ENCODE measurements at regions not wholly inside any gene's neighbourhood (a gene's known extent, or its start where the extent isn't known, plus 50 kb on each side); places are given as distances from the start of the nearest gene placed in this dataset.
"Not testable (repeated sequence)": the region's sequence is repeated elsewhere in the genome, so short reads cannot be mapped to it uniquely, and the experiment has no call there.

GRCh38 chr2:89821455-89821945 is 1130.0 kb downstream of the RPIA start:
- Histone ChIP-seq H3K4me3 (ENCODE audit: insufficient read depth, low read depth, low read length) (no peak overlapping the region), H3K27me3 (ENCODE audit: control insufficient read depth, insufficient read depth, low read length) (no peaks in the 10 kb centered on the region), H3K36me3 (replicated peaks; ENCODE audit: control insufficient read depth, insufficient read depth, low read length) (no peaks in the 10 kb centered on the region)
- DNase-seq: no peak

- not testable (repeated sequence) for H3K36me3 ChIP-seq (replicated peaks; ENCODE audit: control insufficient read depth, insufficient read depth, low read length); DNase-seq; H3K27me3 ChIP-seq (ENCODE audit: control insufficient read depth, insufficient read depth, low read length); H3K4me3 ChIP-seq (ENCODE audit: insufficient read depth, low read depth, low read length)
Observed at GRCh38 chr2:89822342-89822741, 1130.9 kb downstream of the RPIA start.

GRCh38 chr2:89823556-89823955 is 1132.1 kb downstream of the RPIA start:
- no peaks in the 10 kb centered on the region for H3K36me3 ChIP-seq (replicated peaks; ENCODE audit: control insufficient read depth, insufficient read depth, low read length)
- DNase-seq: no peak
- no peaks in the 10 kb centered on the region for H3K27me3 ChIP-seq (ENCODE audit: control insufficient read depth, insufficient read depth, low read length)
- H3K4me3 ChIP-seq (ENCODE audit: insufficient read depth, low read depth, low read length): no peak overlapping the region

- no peak for DNase-seq
- no peaks in the 10 kb centered on the region for H3K36me3 ChIP-seq (replicated peaks; ENCODE audit: control insufficient read depth, insufficient read depth, low read length)
- no peak overlapping the region for H3K4me3 ChIP-seq (ENCODE audit: insufficient read depth, low read depth, low read length)
Observed at GRCh38 chr2:89825034-89825433, 1133.6 kb downstream of the RPIA start.

GRCh38 chr2:89826741-89827140 is 1135.3 kb downstream of the RPIA start:
- not testable (repeated sequence) for H3K4me3 ChIP-seq (ENCODE audit: insufficient read depth, low read depth, low read length); DNase-seq; H3K27me3 ChIP-seq (ENCODE audit: control insufficient read depth, insufficient read depth, low read length); H3K36me3 ChIP-seq (replicated peaks; ENCODE audit: control insufficient read depth, insufficient read depth, low read length)

More at GRCh38 chr2:89825034-89825433, 1133.6 kb downstream of the RPIA start:
- no peaks in the 10 kb centered on the region for H3K27me3 ChIP-seq (ENCODE audit: control insufficient read depth, insufficient read depth, low read length)

DNA sequence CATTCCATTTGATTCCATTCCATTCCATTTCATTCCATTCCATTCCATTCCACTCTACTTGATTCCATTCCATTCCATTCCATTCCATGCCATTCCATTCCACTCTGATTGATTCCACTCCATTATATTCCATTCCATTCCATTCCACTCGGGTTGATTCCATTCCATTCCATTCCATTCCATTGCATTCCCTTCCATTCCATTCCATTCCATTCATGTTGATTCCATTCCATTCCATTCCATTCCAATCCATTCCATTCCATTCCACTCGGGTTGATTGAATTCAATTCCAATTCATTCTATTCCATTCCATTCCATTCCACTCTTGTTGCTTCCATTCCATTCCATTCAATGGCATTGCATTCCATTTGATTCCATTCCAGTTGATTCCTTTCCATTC is 1136.4 kb downstream of the RPIA start:
- H3K27me3 ChIP-seq (ENCODE audit: control insufficient read depth, insufficient read depth, low read length); H3K36me3 ChIP-seq (replicated peaks; ENCODE audit: control insufficient read depth, insufficient read depth, low read length); H3K4me3 ChIP-seq (ENCODE audit: insufficient read depth, low read depth, low read length); DNase-seq: not testable (repeated sequence)

- H3K27me3 ChIP-seq (ENCODE audit: control insufficient read depth, insufficient read depth, low read length); DNase-seq; H3K36me3 ChIP-seq (replicated peaks; ENCODE audit: control insufficient read depth, insufficient read depth, low read length); H3K4me3 ChIP-seq (ENCODE audit: insufficient read depth, low read depth, low read length): not testable (repeated sequence)
Observed at GRCh38 chr2:89828416-89828815, 1136.9 kb downstream of the RPIA start.

- H3K36me3 ChIP-seq (replicated peaks; ENCODE audit: control insufficient read depth, insufficient read depth, low read length); H3K27me3 ChIP-seq (ENCODE audit: control insufficient read depth, insufficient read depth, low read length); DNase-seq; H3K4me3 ChIP-seq (ENCODE audit: insufficient read depth, low read depth, low read length): not testable (repeated sequence)
Observed at GRCh38 chr2:89828961-89829631, 1137.6 kb downstream of the RPIA start.

DNA sequence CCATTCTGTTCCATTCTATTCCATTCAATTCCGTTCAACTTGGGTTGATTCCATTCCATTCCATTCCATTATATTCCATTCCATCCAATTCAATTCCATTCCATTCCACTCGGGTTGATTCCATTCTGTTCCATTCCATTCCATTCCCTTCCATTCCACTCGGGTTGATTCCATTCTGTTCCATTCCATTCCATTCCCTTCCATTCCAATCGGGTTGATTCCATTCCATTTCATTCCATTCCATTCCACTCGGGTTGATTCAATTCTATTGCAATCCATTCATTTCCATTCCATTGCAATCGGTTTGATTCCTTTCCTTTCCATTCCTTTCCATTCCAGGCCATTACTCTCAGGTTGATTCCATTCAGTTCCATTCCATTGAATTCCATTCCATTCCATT is 1138.4 kb downstream of the RPIA start:
- Histone ChIP-seq H3K4me3 (ENCODE audit: insufficient read depth, low read depth, low read length) (no peak overlapping the region), H3K27me3 (ENCODE audit: control insufficient read depth, insufficient read depth, low read length) (no peaks in the 10 kb centered on the region), H3K36me3 (replicated peaks; ENCODE audit: control insufficient read depth, insufficient read depth, low read length) (no peaks in the 10 kb centered on the region)
- DNase-seq: no peak

DNA sequence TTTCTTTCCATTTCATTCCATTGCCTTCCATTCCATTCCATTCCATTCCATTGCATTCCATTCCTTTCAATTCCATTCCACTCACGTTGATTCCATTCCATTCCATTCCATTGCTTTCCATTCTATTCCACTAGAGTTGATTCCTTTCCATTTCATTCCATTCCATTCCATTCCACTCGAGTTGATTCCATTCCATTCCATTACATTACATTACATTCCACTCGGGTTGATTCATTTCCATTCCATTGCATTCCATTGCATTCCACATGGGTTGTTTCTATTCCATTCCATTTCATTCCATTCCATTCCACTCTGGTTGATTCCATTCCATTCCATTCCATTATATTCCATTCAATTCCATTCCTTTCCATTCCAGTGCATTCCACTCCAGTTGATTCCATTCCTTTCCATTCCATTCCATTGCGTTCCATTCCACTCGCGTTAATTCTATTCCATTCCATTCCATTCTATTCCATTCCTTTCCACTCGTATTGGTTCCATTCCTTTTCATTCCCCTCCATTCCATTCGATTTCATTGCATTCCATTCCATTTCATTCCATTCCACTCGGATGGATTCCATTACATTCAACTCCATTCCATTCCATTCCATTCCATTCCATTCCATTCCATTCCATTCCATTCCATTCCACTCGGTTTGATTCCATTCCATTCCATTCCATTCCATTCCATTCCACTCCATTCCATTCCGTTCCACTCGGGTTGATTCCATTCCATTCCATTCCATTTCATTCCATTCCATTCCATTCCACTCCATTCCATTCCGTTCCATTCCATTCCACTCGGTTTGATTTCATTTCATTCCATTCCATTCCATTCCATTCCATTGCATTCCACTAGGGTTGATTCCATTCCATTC is 1139.1 kb downstream of the RPIA start:
- not testable (repeated sequence) for H3K27me3 ChIP-seq (ENCODE audit: control insufficient read depth, insufficient read depth, low read length); H3K36me3 ChIP-seq (replicated peaks; ENCODE audit: control insufficient read depth, insufficient read depth, low read length); DNase-seq; H3K4me3 ChIP-seq (ENCODE audit: insufficient read depth, low read depth, low read length)

- no peak for DNase-seq
- no peaks in the 10 kb centered on the region for H3K27me3 ChIP-seq (ENCODE audit: control insufficient read depth, insufficient read depth, low read length)
- H3K36me3 ChIP-seq (replicated peaks; ENCODE audit: control insufficient read depth, insufficient read depth, low read length): no peaks in the 10 kb centered on the region
- H3K4me3 ChIP-seq (ENCODE audit: insufficient read depth, low read depth, low read length): no peak overlapping the region
Observed at GRCh38 chr2:89831641-89832498, 1140.4 kb downstream of the RPIA start.

- Histone ChIP-seq H3K4me3 (ENCODE audit: insufficient read depth, low read depth, low read length) (no peak overlapping the region), H3K36me3 (replicated peaks; ENCODE audit: control insufficient read depth, insufficient read depth, low read length) (no peaks in the 10 kb centered on the region), H3K27me3 (ENCODE audit: control insufficient read depth, insufficient read depth, low read length) (no peaks in the 10 kb centered on the region)
- no peak for DNase-seq
Observed at GRCh38 chr2:89833116-89833779, 1141.8 kb downstream of the RPIA start.

DNA sequence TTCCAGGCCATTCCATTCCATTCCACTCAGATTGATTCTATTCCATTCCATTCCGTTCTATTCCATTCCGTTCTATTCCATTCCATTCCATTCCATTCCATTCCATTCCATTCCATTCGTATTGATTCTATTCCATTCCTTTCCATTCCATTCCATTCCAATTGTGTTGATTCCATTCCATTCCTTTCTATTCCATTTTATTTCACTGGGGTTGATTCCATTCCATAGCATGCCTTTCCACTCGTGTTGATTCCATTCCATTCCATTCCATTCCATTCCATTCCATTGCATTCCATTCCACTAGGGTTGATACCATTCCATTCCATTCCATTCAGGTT is 1142.3 kb downstream of the RPIA start:
- no peak for DNase-seq
- H3K36me3 ChIP-seq (replicated peaks; ENCODE audit: control insufficient read depth, insufficient read depth, low read length): no peaks in the 10 kb centered on the region
- no peak overlapping the region for H3K4me3 ChIP-seq (ENCODE audit: insufficient read depth, low read depth, low read length)
- no peaks in the 10 kb centered on the region for H3K27me3 ChIP-seq (ENCODE audit: control insufficient read depth, insufficient read depth, low read length)

GRCh38 chr2:89834306-89834705 is 1142.8 kb downstream of the RPIA start:
- no peak for DNase-seq
- no peak overlapping the region for H3K4me3 ChIP-seq (ENCODE audit: insufficient read depth, low read depth, low read length)
- H3K27me3 ChIP-seq (ENCODE audit: control insufficient read depth, insufficient read depth, low read length): no peaks in the 10 kb centered on the region
- H3K36me3 ChIP-seq (replicated peaks; ENCODE audit: control insufficient read depth, insufficient read depth, low read length): no peaks in the 10 kb centered on the region

All from H7 (cell line).